MCF 10A (cell line): ENCODE measurements at regions not wholly inside any gene's neighbourhood (a gene's known extent, or its start where the extent isn't known, plus 50 kb on each side); places are given as distances from the start of the nearest gene placed in this dataset.
"Not testable (repeated sequence)": the region's sequence is repeated elsewhere in the genome, so short reads cannot be mapped to it uniquely, and the experiment has no call there.

ENCODE experiments used
- BruUV-seq: library from RNA; stranded (reverse); fragments of 400-500 nt; replicated peaks from 2 replicates; lab custom pipeline; 2021; lab: Mats Ljungman, UMichigan
- CTCF ChIA-PET: fragments of 300-600 bp; sonication (Branson Sonifier 250); formaldehyde crosslinking; extraction: SDS; loops from one replicate; lab custom pipeline; 2021; ENCODE audit warnings: antibody characterized with exemption, inconsistent platforms; lab: Yijun Ruan, JAX
- POLR2A ChIA-PET: fragments of 300-600, 350-650 bp; sonication (Branson Sonifier 250); formaldehyde crosslinking; extraction: SDS; loops from one replicate; lab custom pipeline; 2020; ENCODE audit warnings: antibody characterized with exemption, inconsistent platforms; lab: Yijun Ruan, JAX
- DNase-seq: peaks from one replicate; pipeline ENCODE4 v3.0.0-alpha.2; 2018; ENCODE audit not compliant: unreplicated experiment
- H3K27ac Mint-ChIP-seq: one replicate; pipeline ENCODE4 v1.8.0; 2022; ENCODE audit warnings: mild to moderate bottlenecking, low read depth, mixed read lengths; ENCODE audit not compliant: unreplicated experiment
- H3K27me3 Mint-ChIP-seq: one replicate; pipeline ENCODE4 v1.8.0; 2022; ENCODE audit warnings: mixed read lengths; ENCODE audit not compliant: insufficient read depth, unreplicated experiment
- H3K36me3 Mint-ChIP-seq: one replicate; pipeline ENCODE4 v1.8.0; 2022; ENCODE audit warnings: mild to moderate bottlenecking, moderate library complexity, mixed read lengths; ENCODE audit not compliant: insufficient read depth, unreplicated experiment
- H3K4me1 Mint-ChIP-seq: one replicate; pipeline ENCODE4 v1.8.0; 2022; ENCODE audit warnings: mixed read lengths; ENCODE audit not compliant: insufficient read depth, unreplicated experiment
- H3K4me3 Mint-ChIP-seq: one replicate; pipeline ENCODE4 v1.8.0; 2022; ENCODE audit warnings: mild to moderate bottlenecking, moderate library complexity, mixed read lengths; ENCODE audit not compliant: unreplicated experiment
- H3K9me3 Mint-ChIP-seq: one replicate; pipeline ENCODE4 v1.8.0; 2022; ENCODE audit warnings: mixed read lengths; ENCODE audit not compliant: unreplicated experiment
- CTCF ChIP-seq: fragments of 200-600 bp; IDR thresholded peaks from one replicate; pipeline ENCODE4 v1.8.0; 2022; ENCODE audit warnings: antibody characterized with exemption, mild to moderate bottlenecking; ENCODE audit not compliant: unreplicated experiment
- intact Hi-C: fragments of 100-400 bp; cut with micrococcal nuclease; formaldehyde crosslinking; loops from 2 replicates; pipeline ENCODE4 v1.14.1; 2022

DNA sequence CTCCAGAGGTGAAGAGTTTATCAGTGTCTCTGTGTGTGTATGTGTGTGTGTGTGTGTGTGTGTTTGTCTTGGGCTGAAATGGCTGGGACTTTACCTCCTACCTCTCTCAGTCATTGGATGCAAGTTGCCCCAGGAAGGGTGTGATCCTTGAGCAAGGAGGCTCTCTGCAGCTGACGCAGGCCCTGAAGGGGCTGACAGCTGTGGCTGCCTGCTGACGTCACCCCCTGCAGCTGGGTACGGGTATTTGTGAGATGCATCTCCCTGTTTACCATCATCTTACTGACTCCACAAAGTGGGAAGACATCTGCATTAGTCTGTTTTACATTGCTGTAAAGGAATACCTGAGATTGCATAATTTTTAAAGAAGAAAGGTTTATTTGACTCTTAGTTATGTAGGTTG, 631.5 kb upstream of the RBFOX1 start:
- H3K4me1 Mint-ChIP-seq, result no peaks in the 10 kb centered on the region
- no peaks in the 10 kb centered on the region for H3K36me3 Mint-ChIP-seq
- POLR2A ChIA-PET, result no interaction called here
- no peak overlapping the region for H3K4me3 Mint-ChIP-seq
- TF ChIP-seq CTCF, result no peak
- no peak for DNase-seq
- no peaks in the 10 kb centered on the region for H3K27me3 Mint-ChIP-seq
- no peak overlapping the region for H3K27ac Mint-ChIP-seq
- intact Hi-C loops, result no loop called here
- H3K9me3 Mint-ChIP-seq, result peaks cover 36% of the 10 kb centered on the region
- no TSS peak for BruUV-seq
- CTCF ChIA-PET, result no interaction called here

DNA sequence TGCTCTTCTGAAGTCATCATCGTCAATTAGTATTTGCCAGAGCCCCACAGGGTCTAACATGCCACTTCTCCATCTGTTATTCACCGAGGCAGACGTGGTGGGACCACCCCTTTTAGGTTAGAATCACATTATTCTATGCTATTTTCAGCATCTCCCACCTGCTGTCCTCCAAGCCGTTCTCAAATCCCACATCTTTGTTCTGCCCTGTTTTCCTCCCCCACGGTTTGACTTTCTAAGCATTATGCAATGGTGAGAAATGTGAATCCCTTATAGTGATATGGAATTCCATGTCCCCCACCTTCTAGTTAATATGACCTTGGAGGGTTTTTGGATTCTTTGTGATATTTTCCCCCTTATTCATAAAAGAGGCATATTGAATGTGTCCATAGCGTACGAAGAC, 634.1 kb upstream of the RBFOX1 start:
- no peak for TF ChIP-seq CTCF
- H3K27me3 Mint-ChIP-seq, result no peaks in the 10 kb centered on the region
- H3K36me3 Mint-ChIP-seq, result no peaks in the 10 kb centered on the region
- no peak for DNase-seq
- no peaks in the 10 kb centered on the region for H3K4me1 Mint-ChIP-seq
- ChIA-PET POLR2A (no interaction called here), CTCF (no interaction called here)
- no TSS peak for BruUV-seq
- intact Hi-C loops, result no loop called here
- no peak overlapping the region for H3K27ac Mint-ChIP-seq
- H3K9me3 Mint-ChIP-seq, result peaks cover 20% of the 10 kb centered on the region
- H3K4me3 Mint-ChIP-seq, result no peak overlapping the region

- Mint-ChIP-seq H3K9me3 (peaks cover 13% of the 10 kb centered on the region), H3K36me3 (no peaks in the 10 kb centered on the region), H3K4me3 (no peak overlapping the region), H3K4me1 (no peaks in the 10 kb centered on the region), H3K27ac (no peak overlapping the region), H3K27me3 (no peaks in the 10 kb centered on the region)
- BruUV-seq, result no TSS peak
- CTCF ChIA-PET, result interaction anchor here (1.3 kb wide), 1 partner anchor 11 kb away, joined by 5 read pairs; no protein-coding TSS in a partner anchor
- intact Hi-C loops, result no loop called here
- no peak for DNase-seq
- POLR2A ChIA-PET, result interaction anchor here (0.6 kb wide), 1 partner anchor 9 kb away, joined by 4 read pairs; no protein-coding TSS in a partner anchor
- TF ChIP-seq CTCF, result no peak
Observed at GRCh38 chr16:6695666-6696065, 637.0 kb upstream of the RBFOX1 start.

DNA sequence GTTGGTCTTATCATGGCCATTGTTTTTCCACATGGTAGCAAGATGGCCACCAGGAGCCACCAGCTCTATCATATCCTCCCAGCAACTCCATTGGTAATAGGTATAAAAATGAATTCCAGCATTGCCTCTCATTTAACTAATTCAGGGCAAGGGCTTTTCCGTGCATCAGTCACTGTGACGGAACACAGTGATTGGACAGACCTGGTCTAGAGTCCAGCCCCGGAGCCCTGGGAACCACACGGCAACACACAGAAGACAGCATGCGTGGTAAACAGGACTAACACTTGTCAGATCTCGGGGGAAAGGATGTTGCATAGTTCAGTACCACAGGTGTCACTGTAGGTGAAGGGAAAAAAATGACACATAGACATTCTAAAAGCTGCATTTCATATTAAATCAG, 638.0 kb upstream of the RBFOX1 start:
- H3K4me3 Mint-ChIP-seq, result no peak overlapping the region
- no peak for TF ChIP-seq CTCF
- CTCF ChIA-PET, result interaction anchor here (0.7 to 1.3 kb wide), 2 partner anchors 10 to 13 kb away, joined by 3 to 5 read pairs; no protein-coding TSS in a partner anchor
- H3K27me3 Mint-ChIP-seq, result no peaks in the 10 kb centered on the region
- no TSS peak for BruUV-seq
- H3K4me1 Mint-ChIP-seq, result no peaks in the 10 kb centered on the region
- POLR2A ChIA-PET, result no interaction called here
- peaks cover 12% of the 10 kb centered on the region for H3K9me3 Mint-ChIP-seq
- no peak for DNase-seq
- no peaks in the 10 kb centered on the region for H3K36me3 Mint-ChIP-seq
- intact Hi-C loops, result no loop called here
- no peak overlapping the region for H3K27ac Mint-ChIP-seq

DNA sequence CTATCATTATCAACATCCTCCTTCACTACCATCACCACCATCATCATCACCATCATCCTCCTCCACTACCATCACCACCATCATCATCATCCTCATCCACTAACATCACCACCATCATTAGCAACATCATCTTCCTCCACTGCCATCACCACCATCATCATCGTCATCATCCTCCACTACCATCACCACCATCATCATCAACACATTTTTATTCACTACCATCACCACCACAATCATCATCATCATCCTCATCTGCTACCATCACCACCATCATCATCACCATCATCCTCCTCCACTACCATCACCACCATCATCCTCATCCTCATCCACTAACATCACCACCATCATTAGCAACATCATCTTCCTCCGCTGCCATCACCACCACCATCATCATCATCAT, 639.2 kb upstream of the RBFOX1 start:
- H3K27me3 Mint-ChIP-seq, H3K36me3 Mint-ChIP-seq, POLR2A ChIA-PET, intact Hi-C loops, CTCF ChIA-PET, H3K4me1 Mint-ChIP-seq, H3K9me3 Mint-ChIP-seq, BruUV-seq, H3K4me3 Mint-ChIP-seq, DNase-seq, H3K27ac Mint-ChIP-seq: not testable (repeated sequence)
